Memory B cell (primary cell): ENCODE measurements at regions not wholly inside any gene's neighbourhood (a gene's known extent, or its start where the extent isn't known, plus 50 kb on each side); places are given as distances from the start of the nearest gene placed in this dataset.

Experiments used
- ATAC-seq: fragments of 150-1000 bp; cut with Tn5 transposase; 2 replicates; pipeline ENCODE4 v1.10.0; 2021; ENCODE audit warnings: low read depth, mild to moderate bottlenecking, moderate library complexity
- DNase-seq, 2 donors: peaks; one replicate each; pipeline ENCODE4 v3.0.0; 2022; ENCODE audit warnings: low spot score in 2 of 2
- H3K27ac Mint-ChIP-seq: one replicate; pipeline ENCODE4 v1.8.0; 2022; ENCODE audit warnings: mild to moderate bottlenecking, moderate library complexity, mixed read lengths
- H3K27me3 Mint-ChIP-seq: one replicate; pipeline ENCODE4 v1.8.0; 2022; ENCODE audit warnings: mixed read lengths
- H3K36me3 Mint-ChIP-seq: one replicate; pipeline ENCODE4 v1.8.0; 2022; ENCODE audit warnings: mild to moderate bottlenecking, mixed read lengths
- H3K4me1 Mint-ChIP-seq: one replicate; pipeline ENCODE4 v1.8.0; 2022; ENCODE audit warnings: mixed read lengths
- H3K4me3 Mint-ChIP-seq: one replicate; pipeline ENCODE4 v1.8.0; 2022; ENCODE audit warnings: mild to moderate bottlenecking, moderate library complexity, mixed read lengths
- H3K9me3 Mint-ChIP-seq: one replicate; pipeline ENCODE4 v1.8.0; 2022; ENCODE audit warnings: mixed read lengths

DNA sequence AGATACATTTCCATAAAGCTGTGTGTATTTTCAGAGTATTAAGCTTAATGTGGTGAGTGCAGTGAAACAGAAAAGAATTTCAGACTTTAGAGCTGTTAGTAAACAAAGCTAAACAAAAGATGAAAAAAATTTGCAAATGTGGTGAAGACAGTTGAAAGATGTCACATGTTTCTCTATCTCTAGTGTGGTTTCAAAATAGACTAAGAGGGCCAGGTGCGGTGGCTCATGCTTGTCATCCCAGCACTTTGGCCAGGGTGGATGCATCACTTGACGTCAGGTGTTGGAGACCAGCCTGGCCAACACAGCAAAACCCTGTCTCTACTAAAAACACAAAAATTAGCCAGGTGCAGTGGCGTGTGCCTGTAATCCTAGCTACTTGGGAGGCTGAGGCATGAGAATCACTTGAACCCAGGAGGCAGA is 466.0 kb upstream of the NR2F2 start:
- peaks cover 1% of the 10 kb centered on the region for H3K9me3 Mint-ChIP-seq
- H3K27ac Mint-ChIP-seq: no peak overlapping the region
- ATAC-seq (no peak), DNase-seq (no peak)
- no peak overlapping the region for H3K4me3 Mint-ChIP-seq
- peaks cover 2% of the 10 kb centered on the region for H3K27me3 Mint-ChIP-seq
- no peaks in the 10 kb centered on the region for H3K36me3 Mint-ChIP-seq
- H3K4me1 Mint-ChIP-seq: no peaks in the 10 kb centered on the region

- no peak overlapping the region for H3K27ac Mint-ChIP-seq
- ATAC-seq: no peak
- no peak for DNase-seq
- no peaks in the 10 kb centered on the region for H3K4me1 Mint-ChIP-seq
- H3K36me3 Mint-ChIP-seq: no peaks in the 10 kb centered on the region
- no peak overlapping the region for H3K4me3 Mint-ChIP-seq
- H3K9me3 Mint-ChIP-seq: no peaks in the 10 kb centered on the region
- H3K27me3 Mint-ChIP-seq: peaks cover 2% of the 10 kb centered on the region
Observed at GRCh38 chr15:95865330-95865739, 465.2 kb upstream of the NR2F2 start.

GRCh38 chr15:95866711-95867440 is 463.6 kb upstream of the NR2F2 start:
- no peaks in the 10 kb centered on the region for H3K36me3 Mint-ChIP-seq
- ATAC-seq (no peak), DNase-seq (no peak)
- no peak overlapping the region for H3K4me3 Mint-ChIP-seq
- H3K4me1 Mint-ChIP-seq: no peaks in the 10 kb centered on the region
- peaks cover 2% of the 10 kb centered on the region for H3K27me3 Mint-ChIP-seq
- no peaks in the 10 kb centered on the region for H3K9me3 Mint-ChIP-seq
- H3K27ac Mint-ChIP-seq: no peak overlapping the region

DNA sequence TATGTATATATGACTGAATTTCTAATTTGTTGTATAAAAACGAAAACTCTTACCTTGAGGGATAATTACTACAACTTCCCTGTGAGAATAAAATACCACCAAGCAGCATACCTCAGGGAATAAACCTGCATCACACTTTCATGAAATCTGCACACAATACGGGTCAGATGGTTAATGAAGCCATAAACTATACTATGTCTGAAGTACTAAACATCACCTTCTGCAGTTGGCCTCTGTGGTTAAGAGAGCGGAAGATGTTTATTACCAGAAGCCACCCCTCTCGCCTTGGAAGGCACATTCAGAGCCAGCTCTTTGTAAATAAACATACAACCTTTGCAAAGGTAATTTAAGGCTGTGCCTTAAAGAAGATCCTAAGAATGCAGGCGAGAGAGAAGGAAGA is 462.1 kb upstream of the NR2F2 start:
- ATAC-seq (no peak), DNase-seq (no peak)
- Mint-ChIP-seq H3K27ac (no peak overlapping the region), H3K9me3 (no peaks in the 10 kb centered on the region), H3K4me1 (no peaks in the 10 kb centered on the region), H3K36me3 (no peaks in the 10 kb centered on the region), H3K4me3 (no peak overlapping the region), H3K27me3 (peaks cover 2% of the 10 kb centered on the region)

- no peak overlapping the region for H3K4me3 Mint-ChIP-seq
Observed at GRCh38 chr15:95868970-95869369, 461.5 kb upstream of the NR2F2 start.

GRCh38 chr15:95869920-95870319 is 460.6 kb upstream of the NR2F2 start:
- peaks cover 2% of the 10 kb centered on the region for H3K27me3 Mint-ChIP-seq
- no peak overlapping the region for H3K4me3 Mint-ChIP-seq
- ATAC-seq: no peak
- no peak for DNase-seq
- no peaks in the 10 kb centered on the region for H3K9me3 Mint-ChIP-seq
- no peak overlapping the region for H3K27ac Mint-ChIP-seq
- H3K36me3 Mint-ChIP-seq: no peaks in the 10 kb centered on the region
- no peaks in the 10 kb centered on the region for H3K4me1 Mint-ChIP-seq

More at GRCh38 chr15:95868970-95869369, 461.5 kb upstream of the NR2F2 start:
- no peak for DNase-seq
- no peak overlapping the region for H3K27ac Mint-ChIP-seq
- H3K4me1 Mint-ChIP-seq: no peaks in the 10 kb centered on the region
- H3K36me3 Mint-ChIP-seq: no peaks in the 10 kb centered on the region
- ATAC-seq: no peak
- H3K27me3 Mint-ChIP-seq: peaks cover 2% of the 10 kb centered on the region
- H3K9me3 Mint-ChIP-seq: no peaks in the 10 kb centered on the region

GRCh38 chr15:95872366-95872771 is 458.1 kb upstream of the NR2F2 start:
- Mint-ChIP-seq H3K36me3 (no peaks in the 10 kb centered on the region), H3K27ac (no peak overlapping the region), H3K4me3 (no peak overlapping the region), H3K9me3 (no peaks in the 10 kb centered on the region), H3K4me1 (no peaks in the 10 kb centered on the region), H3K27me3 (peaks cover 2% of the 10 kb centered on the region)
- DNase-seq (no peak), ATAC-seq (no peak)

- ATAC-seq: no peak
- H3K4me1 Mint-ChIP-seq: peaks cover 3% of the 10 kb centered on the region
- no peaks in the 10 kb centered on the region for H3K9me3 Mint-ChIP-seq
- no peak for DNase-seq
- H3K27ac Mint-ChIP-seq: no peak overlapping the region
- no peaks in the 10 kb centered on the region for H3K36me3 Mint-ChIP-seq
- H3K27me3 Mint-ChIP-seq: no peaks in the 10 kb centered on the region
- no peak overlapping the region for H3K4me3 Mint-ChIP-seq
Observed at GRCh38 chr15:95874637-95875036, 455.9 kb upstream of the NR2F2 start.

- Mint-ChIP-seq H3K9me3 (no peaks in the 10 kb centered on the region), H3K4me3 (no peak overlapping the region)
Observed at GRCh38 chr15:95875121-95875643, 455.3 kb upstream of the NR2F2 start.

DNA sequence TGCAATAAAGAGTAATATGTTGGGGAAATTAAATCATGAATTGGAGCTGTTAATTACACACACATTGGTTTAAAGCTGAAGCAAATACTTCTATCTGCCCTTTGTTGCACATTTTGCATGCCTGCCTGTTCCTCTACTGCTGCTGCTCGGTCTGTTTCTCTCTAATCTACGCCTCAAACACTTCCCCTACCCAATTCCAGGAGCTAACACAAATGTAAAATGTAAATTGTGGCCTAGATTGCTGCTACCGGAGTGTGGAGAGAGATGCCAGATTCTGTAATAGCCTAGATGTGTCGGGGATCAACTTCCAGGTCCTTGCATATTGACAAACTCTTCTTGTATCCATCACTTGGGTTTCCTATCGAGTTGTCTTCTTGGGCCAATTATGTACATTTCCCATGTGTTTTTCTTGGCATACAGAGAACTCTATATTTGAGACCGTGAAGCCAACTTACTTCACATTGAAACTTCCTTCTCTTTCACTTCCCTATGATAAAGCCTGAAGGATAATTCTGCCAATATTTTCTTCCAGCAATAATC is 450.4 kb upstream of the NR2F2 start:
- no peak for DNase-seq
- no peak for ATAC-seq
- Mint-ChIP-seq H3K9me3 (peaks cover 3% of the 10 kb centered on the region), H3K36me3 (no peaks in the 10 kb centered on the region), H3K4me3 (peak overlapping the region; percentile 77), H3K4me1 (peaks cover 9% of the 10 kb centered on the region), H3K27me3 (no peaks in the 10 kb centered on the region), H3K27ac (peak overlapping the region; percentile 46)

More at GRCh38 chr15:95875121-95875643, 455.3 kb upstream of the NR2F2 start:
- Mint-ChIP-seq H3K36me3 (no peaks in the 10 kb centered on the region), H3K27ac (no peak overlapping the region), H3K4me1 (peaks cover 6% of the 10 kb centered on the region), H3K27me3 (no peaks in the 10 kb centered on the region)
- ATAC-seq (no peak), DNase-seq (no peak)

GRCh38 chr15:95880630-95881029 is 449.9 kb upstream of the NR2F2 start:
- no peaks in the 10 kb centered on the region for H3K36me3 Mint-ChIP-seq
- H3K9me3 Mint-ChIP-seq: peaks cover 3% of the 10 kb centered on the region
- peak overlapping the region; percentile 46 for H3K27ac Mint-ChIP-seq
- no peak for ATAC-seq
- H3K4me1 Mint-ChIP-seq: peaks cover 9% of the 10 kb centered on the region
- no peak overlapping the region for H3K4me3 Mint-ChIP-seq
- H3K27me3 Mint-ChIP-seq: no peaks in the 10 kb centered on the region
- DNase-seq: no peak

DNA sequence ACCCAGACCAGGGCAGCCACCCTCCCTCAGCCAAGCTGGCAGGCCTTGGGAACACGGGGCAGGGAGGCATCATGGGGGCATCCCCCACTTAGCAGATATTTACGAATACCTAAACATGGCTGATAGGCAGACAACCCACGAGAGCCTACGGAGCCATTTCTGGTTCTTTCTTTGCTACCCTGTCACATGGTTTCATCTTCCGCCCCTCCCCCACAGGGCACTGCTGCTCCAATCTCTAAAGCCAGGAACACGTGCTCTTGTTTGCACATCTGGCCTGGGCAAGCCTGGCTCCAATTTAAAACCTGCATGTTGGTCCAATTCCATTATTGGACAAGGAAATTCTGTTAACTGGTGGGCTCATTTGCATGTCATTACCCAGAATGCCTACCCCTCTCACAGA is 447.4 kb upstream of the NR2F2 start:
- Mint-ChIP-seq H3K36me3 (no peaks in the 10 kb centered on the region), H3K27me3 (no peaks in the 10 kb centered on the region), H3K4me3 (no peak overlapping the region), H3K4me1 (peaks cover 9% of the 10 kb centered on the region), H3K27ac (no peak overlapping the region), H3K9me3 (peaks cover 4% of the 10 kb centered on the region)
- DNase-seq (no peak), ATAC-seq (no peak)

- DNase-seq (no peak), ATAC-seq (no peak)
- no peak overlapping the region for H3K27ac Mint-ChIP-seq
- H3K9me3 Mint-ChIP-seq: peaks cover 4% of the 10 kb centered on the region
- H3K27me3 Mint-ChIP-seq: no peaks in the 10 kb centered on the region
- H3K36me3 Mint-ChIP-seq: no peaks in the 10 kb centered on the region
- H3K4me3 Mint-ChIP-seq: no peak overlapping the region
- H3K4me1 Mint-ChIP-seq: peaks cover 8% of the 10 kb centered on the region
Observed at GRCh38 chr15:95884276-95884675, 446.2 kb upstream of the NR2F2 start.

DNA sequence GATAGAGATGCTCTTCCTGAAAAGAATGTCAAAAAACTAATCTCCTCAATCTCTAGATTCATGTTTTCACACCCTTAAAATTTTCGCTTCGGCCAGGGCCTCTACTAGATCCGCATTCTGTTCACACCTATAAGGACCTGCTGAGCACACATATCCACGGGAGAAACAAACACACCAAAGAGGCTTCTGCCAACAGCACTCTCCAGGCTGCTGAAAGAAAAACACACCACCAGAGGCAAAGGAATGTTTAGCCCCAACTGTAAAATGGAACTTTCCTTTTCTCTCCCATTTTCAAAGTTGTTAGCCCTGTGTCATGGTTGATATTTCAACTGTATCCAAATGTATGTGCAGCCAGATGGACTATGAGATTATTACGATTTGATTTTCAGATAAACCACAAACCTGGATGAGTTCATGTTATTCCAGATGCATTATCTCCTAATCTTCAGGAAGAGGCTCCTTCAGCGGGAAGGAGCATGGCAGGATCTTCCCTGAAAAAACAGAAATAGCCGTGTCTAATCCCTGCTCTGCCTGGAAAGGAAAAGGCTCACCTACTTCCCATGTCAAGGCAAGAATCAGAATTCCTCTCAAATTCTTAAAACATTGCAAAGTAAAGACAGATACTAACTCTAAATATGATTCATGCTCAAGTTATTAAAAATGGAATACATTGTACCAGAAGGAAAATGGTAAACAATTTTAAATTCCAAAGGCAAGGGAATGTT is 442.7 kb upstream of the NR2F2 start:
- Mint-ChIP-seq H3K27ac (no peak overlapping the region), H3K4me1 (no peaks in the 10 kb centered on the region), H3K4me3 (no peak overlapping the region), H3K27me3 (no peaks in the 10 kb centered on the region), H3K36me3 (no peaks in the 10 kb centered on the region), H3K9me3 (peaks cover 4% of the 10 kb centered on the region)
- DNase-seq: no peak
- no peak for ATAC-seq
